ENCODE measurements at regions not wholly inside any gene's neighbourhood (a gene's known extent, or its start where the extent isn't known, plus 50 kb on each side); places are given as distances from the start of the nearest gene placed in this dataset.

DNA sequence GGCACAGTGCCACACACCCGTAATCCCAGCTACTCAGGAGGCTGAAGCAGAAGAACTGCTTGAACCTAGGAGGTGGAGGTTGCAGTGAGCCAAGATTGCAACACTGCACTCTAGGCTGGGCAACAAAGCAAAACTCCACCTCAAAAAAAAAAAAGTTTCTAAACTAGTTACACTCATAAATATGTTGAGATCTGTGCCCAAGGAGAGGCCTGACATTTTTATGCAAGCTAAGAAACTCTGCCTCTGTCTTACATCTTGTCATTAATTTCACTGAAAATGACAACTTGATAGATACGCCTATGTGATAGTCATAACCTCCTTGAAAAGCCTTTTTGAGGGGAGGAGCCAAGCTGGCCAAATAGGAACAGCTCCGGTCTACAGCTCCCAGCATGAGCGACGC, 412.7 kb downstream of the STK39 start:
- no peak overlapping the region for H3K27ac ChIP-seq
- no peaks in the 10 kb centered on the region for H3K36me3 ChIP-seq
- H3K9me3 ChIP-seq, result no peaks in the 10 kb centered on the region
- WGBS, 2 donors, result 89 to 98% methylated on average over 5 of the region's 5 CpGs
- H3K27me3 ChIP-seq, result no peaks in the 10 kb centered on the region
- H3K4me3 ChIP-seq, result no peak overlapping the region
- no peaks in the 10 kb centered on the region for H3K4me1 ChIP-seq
- no peak for TF ChIP-seq POLR2A (IDR thresholded peaks at IDR 0.05)
- no peak for TF ChIP-seq EP300 (IDR thresholded peaks at IDR 0.05)
- TF ChIP-seq CTCF (IDR thresholded peaks at IDR 0.05), result no peak
- no peak for DNase-seq (ENCODE audit: low spot score in 2 of 2)

DNA sequence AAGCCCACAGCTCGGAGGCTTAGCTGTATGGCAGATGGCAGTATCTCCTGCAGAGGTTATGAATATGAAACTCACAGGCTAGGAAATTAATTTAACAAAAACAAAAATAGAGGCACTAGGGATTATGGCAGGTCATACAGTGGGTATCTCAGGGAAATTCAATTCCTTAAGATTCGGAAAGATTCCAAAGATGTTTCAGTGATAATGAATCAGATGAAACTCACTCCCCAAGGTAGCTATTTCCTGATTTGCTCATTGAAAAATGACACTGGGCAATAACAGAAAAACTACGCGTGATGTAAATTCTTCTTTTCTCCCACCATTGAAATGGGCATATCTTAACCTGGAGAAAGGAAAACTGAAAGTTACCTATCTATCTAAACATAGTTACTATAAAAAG, 414.1 kb downstream of the STK39 start:
- TF ChIP-seq EP300 (IDR thresholded peaks at IDR 0.05), result no peak
- no peak for TF ChIP-seq CTCF (IDR thresholded peaks at IDR 0.05)
- no peak for TF ChIP-seq POLR2A (IDR thresholded peaks at IDR 0.05)
- Histone ChIP-seq H3K4me1 (no peaks in the 10 kb centered on the region), H3K4me3 (no peak overlapping the region), H3K36me3 (no peaks in the 10 kb centered on the region), H3K27me3 (no peaks in the 10 kb centered on the region), H3K9me3 (no peaks in the 10 kb centered on the region), H3K27ac (no peak overlapping the region)
- DNase-seq (ENCODE audit: low spot score in 2 of 2), result no peak
- 73 to 74% methylated on average over 4 of the region's 4 CpGs for WGBS, 2 donors

DNA sequence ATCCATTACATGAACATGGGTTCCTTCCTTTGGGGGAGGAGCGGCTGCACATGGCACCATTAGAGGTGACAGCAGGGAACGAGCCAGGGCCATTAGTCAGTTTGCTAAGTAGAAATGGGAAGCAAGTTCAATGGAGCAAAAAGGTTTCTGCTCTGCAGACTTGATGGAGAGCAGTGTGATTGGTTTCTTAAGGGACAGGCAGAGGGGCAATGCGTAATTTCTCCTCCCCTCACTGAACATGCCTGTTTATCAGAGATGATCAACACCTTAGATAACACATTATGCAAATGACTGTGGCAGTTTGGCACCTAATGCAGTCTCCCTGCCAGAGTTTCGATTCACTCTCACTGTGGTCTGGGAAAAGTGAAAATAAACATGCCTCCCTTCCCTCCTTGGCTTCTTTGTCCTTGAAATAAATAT, 414.5 kb downstream of the STK39 start:
- Histone ChIP-seq H3K27ac (no peak overlapping the region), H3K27me3 (no peaks in the 10 kb centered on the region), H3K4me1 (no peaks in the 10 kb centered on the region), H3K9me3 (no peaks in the 10 kb centered on the region), H3K4me3 (no peak overlapping the region), H3K36me3 (no peaks in the 10 kb centered on the region)
- 69 to 70% methylated on average over 4 of the region's 4 CpGs for WGBS, 2 donors
- DNase-seq (ENCODE audit: low spot score in 2 of 2), result no peak
- TF ChIP-seq POLR2A (IDR thresholded peaks at IDR 0.05) (no peak), CTCF (IDR thresholded peaks at IDR 0.05) (no peak), EP300 (IDR thresholded peaks at IDR 0.05) (no peak)

DNA sequence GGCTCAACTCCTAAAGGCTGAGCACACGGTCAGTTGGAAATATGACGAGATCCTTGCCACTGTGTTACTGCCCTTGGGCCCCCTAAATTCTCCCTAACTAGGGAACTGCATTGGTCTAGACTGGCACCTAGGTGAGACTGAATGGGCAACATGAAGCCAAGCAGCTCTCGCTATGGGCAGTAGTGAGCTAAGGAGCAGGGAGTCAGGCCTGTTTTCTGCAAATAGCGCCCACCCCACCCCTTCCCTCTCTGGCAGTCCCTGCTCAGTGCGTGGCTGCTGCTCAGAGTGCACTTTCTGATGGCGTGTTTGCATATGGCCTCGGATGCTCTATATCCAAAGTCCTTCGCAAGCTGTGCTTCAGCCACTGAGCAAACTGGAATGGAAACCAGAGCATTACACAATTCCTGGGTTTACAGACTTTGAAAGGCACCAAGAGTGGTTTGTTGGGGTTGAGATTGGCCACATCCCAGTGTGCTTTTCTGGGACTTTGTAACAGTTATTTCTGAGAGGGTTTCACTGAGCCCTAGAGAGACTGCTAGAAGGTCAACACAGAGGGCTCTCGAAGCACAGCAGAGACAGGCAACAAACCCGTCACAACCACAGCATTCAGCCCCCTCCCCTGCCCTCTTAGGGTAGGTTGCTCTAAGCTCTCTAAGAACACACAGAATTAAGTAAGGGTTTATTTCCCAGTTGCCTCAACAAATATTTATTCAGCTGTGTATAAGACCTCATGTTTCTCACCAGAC, 419.9 kb downstream of the STK39 start:
- Histone ChIP-seq H3K4me1 (no peaks in the 10 kb centered on the region), H3K27me3 (no peaks in the 10 kb centered on the region), H3K9me3 (no peaks in the 10 kb centered on the region), H3K27ac (no peak overlapping the region), H3K4me3 (no peak overlapping the region), H3K36me3 (no peaks in the 10 kb centered on the region)
- 82 to 86% methylated on average over 10 of the region's 10 CpGs for WGBS, 2 donors
- no peak for DNase-seq (ENCODE audit: low spot score in 2 of 2)
- TF ChIP-seq CTCF (IDR thresholded peaks at IDR 0.05) (no peak), POLR2A (IDR thresholded peaks at IDR 0.05) (no peak), EP300 (IDR thresholded peaks at IDR 0.05) (no peak)

DNA sequence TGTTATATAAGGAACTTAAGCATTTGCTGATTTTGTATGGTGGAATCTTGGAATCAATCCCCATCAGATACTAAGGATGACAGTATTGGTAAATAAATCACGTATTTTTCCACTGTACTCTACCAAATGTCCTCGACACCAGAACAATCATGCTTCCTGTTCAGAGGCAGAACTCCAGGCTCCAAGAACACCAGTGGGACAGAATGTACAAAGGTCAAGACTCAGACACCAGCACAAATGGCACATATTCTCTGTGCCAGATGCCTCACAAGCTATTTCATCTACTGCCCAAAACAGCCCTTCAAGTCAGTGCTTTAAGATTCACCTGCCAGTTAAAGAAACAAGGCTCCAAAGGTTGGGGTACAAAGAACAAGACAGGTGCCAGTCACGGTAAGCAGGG, 420.5 kb downstream of the STK39 start:
- TF ChIP-seq CTCF (IDR thresholded peaks at IDR 0.05) (no peak), POLR2A (IDR thresholded peaks at IDR 0.05) (no peak), EP300 (IDR thresholded peaks at IDR 0.05) (no peak)
- no peak for DNase-seq (ENCODE audit: low spot score in 2 of 2)
- Histone ChIP-seq H3K9me3 (no peaks in the 10 kb centered on the region), H3K27me3 (no peaks in the 10 kb centered on the region), H3K36me3 (no peaks in the 10 kb centered on the region), H3K4me3 (no peak overlapping the region), H3K4me1 (no peaks in the 10 kb centered on the region), H3K27ac (no peak overlapping the region)
- 63% methylated on average over 3 of the region's 3 CpGs for WGBS, 2 donors
